PC-9 (cell line): ENCODE measurements at regions not wholly inside any gene's neighbourhood (a gene's known extent, or its start where the extent isn't known, plus 50 kb on each side); places are given as distances from the start of the nearest gene placed in this dataset.

Source experiments
- BruUV-seq: library from RNA; stranded (reverse); fragments of 400-500 nt; replicated peaks from 2 replicates; lab custom pipeline; 2021; lab: Mats Ljungman, UMichigan
- CTCF ChIA-PET: fragments of 300-600 bp; sonication (Branson Sonifier 250); formaldehyde crosslinking; loops from one replicate; lab custom pipeline; 2022; ENCODE audit warnings: antibody characterized with exemption; lab: Charles Lee
- POLR2A ChIA-PET: fragments of 300-600 bp; sonication (Branson Sonifier 250); formaldehyde crosslinking; loops from one replicate; lab custom pipeline; 2022; ENCODE audit warnings: antibody characterized with exemption; ENCODE audit not compliant: unreplicated experiment; lab: Charles Lee
- DNase-seq, 2 experiments: peaks; one replicate each; pipeline versions ENCODE4 v3.0.0 to v3.0.0-alpha.2; 2015 to 2022; ENCODE audit warnings: mixed read lengths in 1 of 2
- H2AFZ ChIP-seq: fragments of 200-600 bp; sonication (generic); 2 replicates; pipeline ENCODE4 v1.8.1; 2017; ENCODE audit warnings: antibody characterized with exemption
- H3F3A ChIP-seq: fragments of 200-600 bp; sonication (generic); 2 replicates; pipeline ENCODE4 v1.8.1; 2017; ENCODE audit warnings: antibody characterized with exemption, mild to moderate bottlenecking, low read depth; ENCODE audit not compliant: insufficient read depth
- H3K27ac ChIP-seq: fragments of 200-600 bp; sonication (generic); 2 replicates; pipeline ENCODE4 v1.6.1; 2016; ENCODE audit warnings: mixed run types
- H3K27me3 ChIP-seq: fragments of 200-600 bp; sonication (generic); 2 replicates; pipeline ENCODE4 v1.6.1; 2016; ENCODE audit warnings: low read depth, mixed run types; ENCODE audit not compliant: insufficient read depth
- H3K36me3 ChIP-seq: fragments of 200-600 bp; sonication (generic); 2 replicates; pipeline ENCODE4 v1.6.1; 2016; ENCODE audit warnings: low read depth, mixed run types
- H3K4me1 ChIP-seq: fragments of 200-600 bp; sonication (generic); replicated peaks from 2 replicates; pipeline ENCODE4 v1.6.1; 2016; ENCODE audit warnings: mixed run types; ENCODE audit not compliant: insufficient read depth
- H3K4me2 ChIP-seq: fragments of 200-600 bp; sonication (generic); 2 replicates; pipeline ENCODE4 v1.6.1; 2017; ENCODE audit warnings: mixed run types
- H3K4me3 ChIP-seq: fragments of 200-600 bp; sonication (generic); 2 replicates; pipeline ENCODE4 v1.6.1; 2016; ENCODE audit warnings: mixed run types
- H3K79me2 ChIP-seq: fragments of 200-600 bp; sonication (generic); 2 replicates; pipeline ENCODE4 v1.6.1; 2017; ENCODE audit warnings: low read depth, mixed run types
- H3K9me2 ChIP-seq: fragments of 200-600 bp; sonication (generic); 2 replicates; pipeline ENCODE4 v1.8.1; 2017; ENCODE audit warnings: mild to moderate bottlenecking; ENCODE audit not compliant: insufficient read depth
- H3K9me3 ChIP-seq: fragments of 200-600 bp; sonication (generic); 2 replicates; pipeline ENCODE4 v1.8.1; 2016; ENCODE audit warnings: low read depth; ENCODE audit not compliant: insufficient read depth
- H4K20me1 ChIP-seq: fragments of 200-600 bp; sonication (generic); 2 replicates; pipeline ENCODE4 v1.8.1; 2017; ENCODE audit not compliant: insufficient read depth
- CTCF ChIP-seq: fragments of 200-600 bp; sonication (generic); conservative IDR thresholded peaks from 2 replicates; pipeline ENCODE4 v1.6.1; 2017; ENCODE audit warnings: mixed run types, antibody characterized with exemption, mild to moderate bottlenecking, moderate library complexity
- EZH2 ChIP-seq: fragments of 200-600 bp; sonication (generic); IDR thresholded peaks from 2 replicates; pipeline ENCODE4 v1.8.0; 2017; ENCODE audit warnings: antibody characterized with exemption, low read depth
- intact Hi-C: fragments of 100-400 bp; cut with micrococcal nuclease; formaldehyde crosslinking; loops from one replicate; pipeline ENCODE4 v1.10.0; 2022; ENCODE audit not compliant: unreplicated experiment

GRCh38 chr4:148786699-148787098, 344.5 kb upstream of the NR3C2 start:
- H3K4me1 ChIP-seq = peaks cover 27% of the 10 kb centered on the region
- H3K9me2 ChIP-seq = no peaks in the 10 kb centered on the region
- no peaks in the 10 kb centered on the region for H3K27me3 ChIP-seq
- no TSS peak for BruUV-seq
- no peaks in the 10 kb centered on the region for H4K20me1 ChIP-seq
- POLR2A ChIA-PET = no interaction called here
- no peaks in the 10 kb centered on the region for H3K79me2 ChIP-seq
- H3K36me3 ChIP-seq = no peaks in the 10 kb centered on the region
- H2AFZ ChIP-seq = no peak overlapping the region
- no peak for TF ChIP-seq CTCF
- TF ChIP-seq EZH2 = no peak
- CTCF ChIA-PET = no interaction called here
- no peak overlapping the region for H3K4me2 ChIP-seq
- no peak for DNase-seq
- H3F3A ChIP-seq = 0 out of 2 replicates have a peak, but pooled peaks cover 4% of the 10 kb centered on the region
- H3K27ac ChIP-seq = no peak overlapping the region
- H3K9me3 ChIP-seq = no peaks in the 10 kb centered on the region
- no peak overlapping the region for H3K4me3 ChIP-seq
- intact Hi-C loops = loop anchor here (10.0 kb wide), 2 partner anchors 152 to 478 kb away; no protein-coding TSS in a partner anchor

- no peak overlapping the region for H2AFZ ChIP-seq
- DNase-seq = peak in 1 of 2 experiments; percentile 69
- H3K27ac ChIP-seq = no peak overlapping the region
- no peaks in the 10 kb centered on the region for H3K4me1 ChIP-seq
- H3K4me3 ChIP-seq = no peak overlapping the region
- H3K9me2 ChIP-seq = no peaks in the 10 kb centered on the region
- no peaks in the 10 kb centered on the region for H3K36me3 ChIP-seq
- H3K9me3 ChIP-seq = no peaks in the 10 kb centered on the region
- BruUV-seq = no TSS peak
- no peak overlapping the region for H3K4me2 ChIP-seq
- CTCF ChIA-PET = no interaction called here
- no peaks in the 10 kb centered on the region for H3K79me2 ChIP-seq
- POLR2A ChIA-PET = no interaction called here
- TF ChIP-seq CTCF = no peak
- no peak for TF ChIP-seq EZH2
- H3F3A ChIP-seq = no peaks in the 10 kb centered on the region
- intact Hi-C loops = loop anchor here (1.0 to 10.0 kb wide), 3 partner anchors 8 to 483 kb away; no protein-coding TSS in a partner anchor
- no peaks in the 10 kb centered on the region for H3K27me3 ChIP-seq
- no peaks in the 10 kb centered on the region for H4K20me1 ChIP-seq
Measured at GRCh38 chr4:148782284-148782683, 340.1 kb upstream of the NR3C2 start.

DNA sequence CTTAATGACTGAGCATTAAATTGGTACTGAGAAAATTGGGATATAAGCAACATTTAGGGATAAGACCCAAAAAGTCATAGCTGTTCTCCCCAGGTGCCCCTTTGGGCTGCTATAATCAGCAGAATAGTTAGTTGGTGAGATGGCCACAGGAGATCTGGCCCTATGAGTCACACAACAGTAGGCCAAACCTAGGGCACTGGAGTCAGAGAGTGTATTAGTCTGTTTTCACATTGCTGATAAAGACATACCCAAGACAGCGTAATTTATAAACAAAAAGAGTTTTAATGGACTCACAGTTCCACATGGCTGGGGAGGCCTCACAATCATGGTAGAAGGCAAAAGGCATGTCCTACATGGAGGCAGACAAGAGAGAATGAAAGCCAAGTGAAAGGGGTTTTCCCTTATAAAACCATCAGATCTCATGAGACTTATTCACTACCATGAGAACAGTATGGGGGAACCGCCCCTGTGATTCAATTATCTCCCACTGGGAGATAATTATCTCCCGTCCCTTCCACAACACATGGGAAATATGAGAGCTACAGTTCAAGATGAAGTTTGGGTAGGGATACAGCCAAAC, 338.3 kb upstream of the NR3C2 start:
- H3K4me1 ChIP-seq = no peaks in the 10 kb centered on the region
- ChIA-PET POLR2A (no interaction called here), CTCF (no interaction called here)
- DNase-seq = no peak
- TF ChIP-seq EZH2 = no peak
- no peak for TF ChIP-seq CTCF
- intact Hi-C loops = loop anchor here (10.0 kb wide), 2 partner anchors 146 to 484 kb away; no protein-coding TSS in a partner anchor
- no peaks in the 10 kb centered on the region for H3K9me2 ChIP-seq
- no peaks in the 10 kb centered on the region for H4K20me1 ChIP-seq
- H3F3A ChIP-seq = no peaks in the 10 kb centered on the region
- H3K36me3 ChIP-seq = no peaks in the 10 kb centered on the region
- no peaks in the 10 kb centered on the region for H3K79me2 ChIP-seq
- no peak overlapping the region for H2AFZ ChIP-seq
- no peaks in the 10 kb centered on the region for H3K27me3 ChIP-seq
- no TSS peak for BruUV-seq
- H3K4me3 ChIP-seq = no peak overlapping the region
- H3K4me2 ChIP-seq = no peak overlapping the region
- H3K27ac ChIP-seq = no peak overlapping the region
- no peaks in the 10 kb centered on the region for H3K9me3 ChIP-seq
